SK-N-SH (cell line): ENCODE measurements at regions not wholly inside any gene's neighbourhood (a gene's known extent, or its start where the extent isn't known, plus 50 kb on each side); places are given as distances from the start of the nearest gene placed in this dataset.

ENCODE experiments used
- CTCF ChIA-PET: fragments of 300-600, 350-600 bp; formaldehyde crosslinking; extraction: SDS; loops from one replicate; lab custom pipeline; 2021; lab: Yijun Ruan, JAX
- POLR2A ChIA-PET: fragments of 350-600 bp; sonication (Branson Sonifier 250); formaldehyde crosslinking; extraction: SDS; loops from one replicate; lab custom pipeline; 2020; ENCODE audit warnings: antibody characterized with exemption, inconsistent platforms; lab: Yijun Ruan, JAX
- DNase-seq: peaks from one replicate; pipeline ENCODE4 v3.0.0; 2012
- H2AFZ ChIP-seq: fragments of 200-600 bp; sonication (generic); 2 replicates; pipeline ENCODE4 v1.8.1; 2016; ENCODE audit warnings: antibody characterized with exemption, mild to moderate bottlenecking, low read depth
- H3F3A ChIP-seq: fragments of 200-600 bp; sonication (generic); replicated peaks from 2 replicates; pipeline ENCODE3; 2016; ENCODE audit warnings: antibody characterized with exemption, mild to moderate bottlenecking; ENCODE audit not compliant: insufficient read depth
- H3K27ac ChIP-seq, 2 experiments: fragments of 200-500 bp in 1 of 2; fragments of 200-600 bp in 1 of 2; sonication (Bioruptor generic) in 1 of 2; sonication (generic), shearing (Covaris generic) in 1 of 2; 2 replicates each; pipeline versions ENCODE4 v1.5.1 to v1.6.1; 2014 to 2016; ENCODE audit warnings: low read depth in 2 of 2, inconsistent platforms in 1 of 2, low read length in 1 of 2, mild to moderate bottlenecking in 1 of 2, mixed read lengths in 1 of 2
- H3K27me3 ChIP-seq: fragments of 200-600 bp; sonication (generic), shearing (Covaris generic); 2 replicates; pipeline ENCODE4 v1.6.1; 2016; ENCODE audit warnings: mixed run types; ENCODE audit not compliant: insufficient read depth
- H3K36me3 ChIP-seq, 2 experiments: fragments of 200-500 bp in 1 of 2; fragments of 200-600 bp in 1 of 2; sonication (Bioruptor generic) in 1 of 2; sonication (generic) in 1 of 2; replicated peaks in 1 of 2; 2 replicates each; pipeline versions ENCODE3 to v1.5.1; 2014 to 2016; ENCODE audit warnings: low read length in 1 of 2, mild to moderate bottlenecking in 1 of 2; ENCODE audit not compliant: insufficient read depth in 2 of 2, control insufficient read depth in 1 of 2
- H3K4me1 ChIP-seq, 2 experiments: fragments of 200-500 bp in 1 of 2; fragments of 200-600 bp in 1 of 2; sonication (Bioruptor generic) in 1 of 2; sonication (generic), shearing (Covaris generic) in 1 of 2; 2 replicates each; pipeline versions ENCODE4 v1.5.1 to v1.6.1; 2014 to 2016; ENCODE audit warnings: low read depth in 1 of 2, low read length in 1 of 2, mixed run types in 1 of 2; ENCODE audit not compliant: insufficient read depth in 2 of 2, control insufficient read depth in 1 of 2
- H3K4me2 ChIP-seq: fragments of 200-600 bp; sonication (generic), shearing (Covaris generic); 2 replicates; pipeline ENCODE4 v1.6.1; 2017; ENCODE audit warnings: mixed run types
- H3K4me3 ChIP-seq, 2 experiments: fragments of 200-500 bp in 1 of 2; fragments of 200-600 bp in 1 of 2; sonication (Bioruptor generic) in 1 of 2; sonication (generic), shearing (Covaris generic) in 1 of 2; 2 replicates each; pipeline versions ENCODE4 v1.5.1 to v1.8.1; 2014 to 2016; ENCODE audit warnings: low read depth in 2 of 2, inconsistent platforms in 1 of 2, low read length in 1 of 2, mild to moderate bottlenecking in 1 of 2, mixed read lengths in 1 of 2, moderate library complexity in 1 of 2
- H3K79me2 ChIP-seq: fragments of 200-600 bp; sonication (generic); 2 replicates; pipeline ENCODE4 v1.8.1; 2017; ENCODE audit warnings: mild to moderate bottlenecking; ENCODE audit not compliant: insufficient read depth
- H3K9ac ChIP-seq: fragments of 200-600 bp; sonication (generic); 2 replicates; pipeline ENCODE4 v1.6.1; 2017; ENCODE audit warnings: mixed run types
- H3K9me2 ChIP-seq: fragments of 200-600 bp; sonication (generic); 2 replicates; pipeline ENCODE4 v1.6.1; 2017; ENCODE audit warnings: mixed run types
- H3K9me3 ChIP-seq: fragments of 200-600 bp; sonication (generic); 2 replicates; pipeline ENCODE4 v1.6.1; 2017; ENCODE audit warnings: mixed run types, mild to moderate bottlenecking, moderate library complexity
- H4K20me1 ChIP-seq: fragments of 200-600 bp; sonication (generic); 2 replicates; pipeline ENCODE4 v1.6.1; 2017; ENCODE audit warnings: mild to moderate bottlenecking, mixed run types; ENCODE audit not compliant: insufficient read depth
- ELF1 ChIP-seq: IDR thresholded peaks from 2 replicates; pipeline ENCODE4 v1.4.0; 2012
- EP300 ChIP-seq, 2 experiments: IDR thresholded peaks; 2 replicates each; pipeline versions ENCODE4 v1.4.0 to v1.6.1; 2012; ENCODE audit warnings: borderline replicate concordance in 1 of 2, low read depth in 1 of 2, low read length in 1 of 2
- EZH2phosphoT487 ChIP-seq: fragments of 200-600 bp; sonication (generic); IDR thresholded peaks from 2 replicates; pipeline ENCODE4 v1.6.1; 2017; ENCODE audit warnings: low read depth, mixed run types, mild to moderate bottlenecking, antibody characterized with exemption, moderate library complexity, borderline replicate concordance
- FOXJ3 ChIP-seq: sonication (generic); formaldehyde crosslinking; IDR thresholded peaks from 2 replicates; pipeline ENCODE4 v1.5.1; 2020; ENCODE audit warnings: mild to moderate bottlenecking, missing genetic modification reagents
- FOXM1 ChIP-seq: IDR thresholded peaks from 2 replicates; pipeline ENCODE4 v1.4.0; 2012; ENCODE audit warnings: low read depth, mild to moderate bottlenecking
- GABPA ChIP-seq: IDR thresholded peaks from 2 replicates; pipeline ENCODE4 v1.4.0; 2012; ENCODE audit warnings: low read depth, mild to moderate bottlenecking
- GATA2 ChIP-seq: sonication (generic); formaldehyde crosslinking; IDR thresholded peaks from 2 replicates; pipeline ENCODE4 v1.5.0; 2020; ENCODE audit warnings: mild to moderate bottlenecking, missing genetic modification reagents
- IRF3 ChIP-seq: fragments of 150-350 bp; IDR thresholded peaks from 2 replicates; pipeline ENCODE4 v1.6.1; 2016; ENCODE audit warnings: mild to moderate bottlenecking, low read depth, low read length
- JUND ChIP-seq: IDR thresholded peaks from 2 replicates; pipeline ENCODE4 v1.4.0; 2012
- MAX ChIP-seq: IDR thresholded peaks from 2 replicates; pipeline ENCODE4 v1.4.0; 2012; ENCODE audit warnings: low read depth
- MXI1 ChIP-seq: IDR thresholded peaks from 2 replicates; pipeline ENCODE4 v1.6.1; 2012; ENCODE audit warnings: mild to moderate bottlenecking, low read depth, low read length, improper control_type of control experiment
- NFIC ChIP-seq: IDR thresholded peaks from 2 replicates; pipeline ENCODE4 v1.4.0; 2012; ENCODE audit warnings: borderline replicate concordance
- POLR2AphosphoS5 ChIP-seq: IDR thresholded peaks from 2 replicates; pipeline ENCODE4 v1.6.1; 2012; ENCODE audit warnings: low read depth, low read length
- RCOR1 ChIP-seq: fragments of 150-350 bp; IDR thresholded peaks from 2 replicates; pipeline ENCODE4 v1.6.1; 2017; ENCODE audit warnings: antibody characterized with exemption, low read length
- REST ChIP-seq: IDR thresholded peaks from 2 replicates; pipeline ENCODE4 v1.6.1; 2012; ENCODE audit warnings: mild to moderate bottlenecking, low read depth, low read length, moderate library complexity
- RFX5 ChIP-seq: IDR thresholded peaks from 2 replicates; pipeline ENCODE4 v1.6.1; 2012; ENCODE audit warnings: mild to moderate bottlenecking, improper control_type of control experiment, low read length
- RXRA ChIP-seq: IDR thresholded peaks from 2 replicates; pipeline ENCODE4 v1.4.0; 2012; ENCODE audit warnings: low read depth, mild to moderate bottlenecking, borderline replicate concordance
- SIN3A ChIP-seq: IDR thresholded peaks from 2 replicates; pipeline ENCODE4 v1.6.1; 2012; ENCODE audit warnings: low read depth, mild to moderate bottlenecking, low read length, moderate library complexity, borderline replicate concordance
- SMC3 ChIP-seq: IDR thresholded peaks from 2 replicates; pipeline ENCODE4 v1.6.1; 2012; ENCODE audit warnings: low read depth, low read length, improper control_type of control experiment
- TCF12 ChIP-seq: IDR thresholded peaks from 2 replicates; pipeline ENCODE4 v1.4.0; 2012
- TEAD4 ChIP-seq: IDR thresholded peaks from 2 replicates; pipeline ENCODE4 v1.4.0; 2012; ENCODE audit warnings: mild to moderate bottlenecking, borderline replicate concordance; ENCODE audit not compliant: insufficient read depth
- YY1 ChIP-seq: IDR thresholded peaks from 2 replicates; pipeline ENCODE4 v1.4.0; 2012; ENCODE audit warnings: low read depth, mild to moderate bottlenecking
- whole genome bisulfite sequencing: methylation state at CpG from one replicate; pipeline ENCODE4 v1.1.6; 2017; ENCODE audit warnings: low lambda C conversion rate; 5-methylcytosine and 5-hydroxymethylcytosine counted together

GRCh38 chr2:7971841-7972240 is 710.0 kb upstream of the ID2 start:
- Histone ChIP-seq H3K79me2 (no peaks in the 10 kb centered on the region), H3K4me3 (no peak overlapping the region), H3K4me1 (peaks cover 0 to 7% of the 10 kb centered on the region in 2 experiments; a peak in 1 of 4 replicates), H4K20me1 (no peaks in the 10 kb centered on the region), H2AFZ (no peak overlapping the region), H3K27ac (no peak overlapping the region), H3K27me3 (no peaks in the 10 kb centered on the region), H3K9ac (no peak overlapping the region), H3K36me3 (no peaks in the 10 kb centered on the region), H3F3A (no peaks in the 10 kb centered on the region), H3K9me2 (no peaks in the 10 kb centered on the region), H3K4me2 (no peak overlapping the region), H3K9me3 (no peaks in the 10 kb centered on the region)
- WGBS = 58% methylated on average over 4 of the region's 4 CpGs
- ChIA-PET POLR2A (no interaction called here), CTCF (interaction anchor here (0.6 to 1.6 kb wide), 2 partner anchors 521 to 544 kb away, joined by 3 to 5 read pairs; no protein-coding TSS in a partner anchor)
- TF ChIP-seq FOXJ3 (CRISPR knock-in tag) (no peak), FOXM1 (no peak), SMC3 (no peak), IRF3 (no peak), MXI1 (no peak), ELF1 (no peak), GATA2 (CRISPR knock-in tag) (no peak), MAX (no peak), EZH2phosphoT487 (no peak), SIN3A (no peak)
- no peak for DNase-seq

GRCh38 chr2:7972670-7973069 is 709.2 kb upstream of the ID2 start:
- Histone ChIP-seq H3F3A (no peaks in the 10 kb centered on the region), H4K20me1 (no peaks in the 10 kb centered on the region), H3K27me3 (no peaks in the 10 kb centered on the region), H3K9me3 (no peaks in the 10 kb centered on the region), H3K79me2 (no peaks in the 10 kb centered on the region), H3K9me2 (no peaks in the 10 kb centered on the region), H3K4me1 (peaks cover 0 to 6% of the 10 kb centered on the region in 2 experiments; a peak in 1 of 4 replicates), H3K36me3 (no peaks in the 10 kb centered on the region), H3K9ac (no peak overlapping the region), H3K4me3 (no peak overlapping the region), H2AFZ (no peak overlapping the region), H3K4me2 (no peak overlapping the region), H3K27ac (no peak overlapping the region)
- no peak for DNase-seq
- TF ChIP-seq YY1 = no peak
- no peak for TF ChIP-seq NFIC
- TF ChIP-seq GABPA = no peak
- no peak for TF ChIP-seq RFX5
- no peak for TF ChIP-seq EP300 (IDR thresholded peaks at IDR 0.05; ENCODE audit: borderline replicate concordance in 1 of 2, low read depth in 1 of 2, low read length in 1 of 2)
- no peak for TF ChIP-seq TEAD4
- TF ChIP-seq FOXJ3 (CRISPR knock-in tag) = no peak
- no peak for TF ChIP-seq RXRA
- no peak for TF ChIP-seq POLR2AphosphoS5
- TF ChIP-seq TCF12 = no peak
- no peak for TF ChIP-seq RCOR1
- no peak for TF ChIP-seq JUND
- TF ChIP-seq MXI1 = no peak
- TF ChIP-seq SIN3A = no peak
- TF ChIP-seq IRF3 = no peak
- no peak for TF ChIP-seq REST
- ChIA-PET POLR2A (no interaction called here), CTCF (interaction anchor here (0.5 to 0.6 kb wide), 2 partner anchors 232 to 522 kb away, joined by 3 read pairs; no protein-coding TSS in a partner anchor)
- 54% methylated on average over 7 of the region's 7 CpGs for WGBS
